ENCODE measurements at regions not wholly inside any gene's neighbourhood (a gene's known extent, or its start where the extent isn't known, plus 50 kb on each side); places are given as distances from the start of the nearest gene placed in this dataset.

DNA sequence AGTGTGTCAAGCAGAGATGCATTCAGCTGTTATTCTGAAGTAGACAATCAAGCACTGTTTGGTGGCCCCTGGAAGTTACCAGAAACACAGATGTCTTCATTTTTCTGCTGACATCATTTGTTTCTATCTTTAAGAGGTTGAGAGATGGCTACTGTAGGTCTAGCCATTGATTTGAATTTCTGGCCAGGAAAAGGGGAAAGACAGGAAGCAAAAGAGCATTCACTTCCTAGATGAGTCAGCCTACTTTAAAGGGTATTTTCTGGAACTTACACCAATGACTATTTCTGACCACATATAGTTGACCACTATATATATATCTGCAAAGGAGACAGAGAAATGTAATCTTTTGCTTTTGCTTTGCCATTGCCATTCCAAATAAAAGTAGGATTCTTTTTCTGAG is 900.1 kb upstream of the SOX11 start:
- TF ChIP-seq POLR2A (IDR thresholded peaks at IDR 0.05): no peak
- TF ChIP-seq, protein P1, sequence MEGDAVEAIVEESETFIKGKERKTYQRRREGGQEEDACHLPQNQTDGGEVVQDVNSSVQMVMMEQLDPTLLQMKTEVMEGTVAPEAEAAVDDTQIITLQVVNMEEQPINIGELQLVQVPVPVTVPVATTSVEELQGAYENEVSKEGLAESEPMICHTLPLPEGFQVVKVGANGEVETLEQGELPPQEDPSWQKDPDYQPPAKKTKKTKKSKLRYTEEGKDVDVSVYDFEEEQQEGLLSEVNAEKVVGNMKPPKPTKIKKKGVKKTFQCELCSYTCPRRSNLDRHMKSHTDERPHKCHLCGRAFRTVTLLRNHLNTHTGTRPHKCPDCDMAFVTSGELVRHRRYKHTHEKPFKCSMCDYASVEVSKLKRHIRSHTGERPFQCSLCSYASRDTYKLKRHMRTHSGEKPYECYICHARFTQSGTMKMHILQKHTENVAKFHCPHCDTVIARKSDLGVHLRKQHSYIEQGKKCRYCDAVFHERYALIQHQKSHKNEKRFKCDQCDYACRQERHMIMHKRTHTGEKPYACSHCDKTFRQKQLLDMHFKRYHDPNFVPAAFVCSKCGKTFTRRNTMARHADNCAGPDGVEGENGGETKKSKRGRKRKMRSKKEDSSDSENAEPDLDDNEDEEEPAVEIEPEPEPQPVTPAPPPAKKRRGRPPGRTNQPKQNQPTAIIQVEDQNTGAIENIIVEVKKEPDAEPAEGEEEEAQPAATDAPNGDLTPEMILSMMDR (IDR thresholded peaks at IDR 0.05): no peak

Measured in thyroid gland (tissue), 4 donors.